Midbrain (tissue), 1 donor: ENCODE measurements at regions not wholly inside any gene's neighbourhood (a gene's known extent, or its start where the extent isn't known, plus 50 kb on each side); places are given as distances from the start of the nearest gene placed in this dataset.
"Not testable (repeated sequence)": the region's sequence is repeated elsewhere in the genome, so short reads cannot be mapped to it uniquely, and the experiment has no call there.

ENCODE experiments used
- DNase-seq: peaks from one replicate; lab custom pipeline; 2025; lab: John Stamatoyannopoulos, UW

DNA sequence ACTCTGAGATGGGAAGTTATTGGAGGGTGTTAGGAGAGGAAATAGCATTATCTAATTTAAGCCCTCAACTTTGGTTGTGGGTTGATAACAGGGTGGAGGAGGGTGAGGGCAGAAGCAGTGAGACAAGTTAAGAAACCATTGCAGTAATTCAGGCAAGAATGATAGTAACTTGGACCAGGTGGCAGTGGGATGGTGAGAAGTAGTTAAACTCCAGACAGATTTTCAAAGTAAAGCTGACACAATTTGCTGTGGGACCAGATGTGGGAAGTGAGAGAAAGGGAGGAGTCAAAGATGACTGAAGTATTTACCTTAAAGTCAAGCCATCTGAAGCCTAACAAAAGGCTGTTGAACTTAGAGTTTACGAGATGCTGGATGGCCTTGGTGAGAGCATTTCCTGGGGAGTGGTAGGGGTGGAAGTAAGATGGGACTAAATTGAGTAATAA is 163.2 kb upstream of the KLF7 start:
- DNase-seq: no peak

DNA sequence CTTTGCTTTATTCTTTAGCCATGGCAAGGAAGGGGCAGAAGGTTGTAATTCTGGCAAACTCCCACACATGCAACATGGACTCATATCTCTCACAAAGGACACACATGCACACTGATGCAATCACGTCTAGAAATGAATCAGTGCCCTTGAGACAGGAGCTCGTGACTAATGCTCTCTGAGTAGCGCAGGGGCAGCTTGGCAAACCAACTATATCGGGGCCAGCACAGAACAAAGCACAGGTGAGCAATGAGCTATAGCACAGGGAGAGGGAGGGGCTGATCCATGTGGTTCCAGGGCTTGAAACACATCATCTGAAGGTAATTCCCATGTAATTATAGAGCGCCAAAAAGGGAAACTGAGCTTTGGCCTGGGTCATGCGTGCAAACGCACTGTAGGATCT is 165.2 kb upstream of the KLF7 start:
- no peak for DNase-seq

GRCh38 chr2:207331674-207332073 is 165.9 kb upstream of the KLF7 start:
- DNase-seq: no peak

GRCh38 chr2:207332480-207333212 is 166.9 kb upstream of the KLF7 start:
- no peak for DNase-seq

DNA sequence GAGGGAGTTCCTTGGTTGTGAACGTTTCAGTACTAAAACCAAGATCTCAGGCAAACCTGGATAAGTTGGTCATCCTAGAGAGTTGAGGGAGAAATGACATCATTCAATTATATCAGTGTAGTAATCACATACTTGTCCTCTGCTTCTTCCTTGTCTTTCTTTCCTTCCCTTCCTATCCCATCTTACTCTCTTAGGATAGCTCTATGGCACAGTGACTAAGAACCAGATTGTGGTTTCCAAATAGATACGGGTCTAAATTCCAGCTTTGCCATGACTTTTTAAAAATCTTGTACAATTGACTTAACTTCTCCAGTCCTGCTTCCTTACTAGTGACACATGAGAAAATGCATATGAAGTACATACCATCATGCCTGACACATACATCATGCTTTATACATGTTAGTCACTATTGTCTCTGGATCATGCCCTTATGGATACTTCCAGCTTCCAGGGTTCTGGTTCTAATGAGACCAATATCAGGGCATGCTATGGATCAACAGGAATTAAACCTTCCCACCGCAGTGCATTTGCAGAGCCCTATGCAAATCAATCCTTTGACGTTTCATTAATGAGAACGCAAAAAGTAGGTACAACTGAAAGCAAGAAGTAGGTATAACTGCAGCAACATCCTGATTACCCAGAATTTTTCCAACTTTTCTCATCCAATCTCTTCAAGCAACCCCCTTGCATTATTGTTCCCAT is 168.0 kb upstream of the KLF7 start:
- no peak for DNase-seq

DNA sequence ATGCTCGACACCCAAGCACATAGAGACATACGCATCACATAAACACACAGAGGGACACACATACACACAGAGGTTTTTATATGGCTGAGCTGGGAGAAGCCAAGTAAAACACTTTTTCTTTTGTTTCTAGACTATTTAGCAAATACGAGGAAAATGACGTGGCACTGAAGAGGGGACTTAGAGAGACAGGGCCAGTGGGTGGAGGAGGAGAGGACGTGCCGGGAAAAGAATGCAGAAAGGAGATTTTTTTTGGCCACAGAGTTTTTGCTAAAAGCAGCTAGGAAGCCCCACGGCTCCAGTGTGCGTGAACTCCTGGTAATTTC is 168.5 kb upstream of the KLF7 start:
- DNase-seq: no peak

- DNase-seq: no peak
Observed at GRCh38 chr2:207334624-207335371, 169.1 kb upstream of the KLF7 start.

DNA sequence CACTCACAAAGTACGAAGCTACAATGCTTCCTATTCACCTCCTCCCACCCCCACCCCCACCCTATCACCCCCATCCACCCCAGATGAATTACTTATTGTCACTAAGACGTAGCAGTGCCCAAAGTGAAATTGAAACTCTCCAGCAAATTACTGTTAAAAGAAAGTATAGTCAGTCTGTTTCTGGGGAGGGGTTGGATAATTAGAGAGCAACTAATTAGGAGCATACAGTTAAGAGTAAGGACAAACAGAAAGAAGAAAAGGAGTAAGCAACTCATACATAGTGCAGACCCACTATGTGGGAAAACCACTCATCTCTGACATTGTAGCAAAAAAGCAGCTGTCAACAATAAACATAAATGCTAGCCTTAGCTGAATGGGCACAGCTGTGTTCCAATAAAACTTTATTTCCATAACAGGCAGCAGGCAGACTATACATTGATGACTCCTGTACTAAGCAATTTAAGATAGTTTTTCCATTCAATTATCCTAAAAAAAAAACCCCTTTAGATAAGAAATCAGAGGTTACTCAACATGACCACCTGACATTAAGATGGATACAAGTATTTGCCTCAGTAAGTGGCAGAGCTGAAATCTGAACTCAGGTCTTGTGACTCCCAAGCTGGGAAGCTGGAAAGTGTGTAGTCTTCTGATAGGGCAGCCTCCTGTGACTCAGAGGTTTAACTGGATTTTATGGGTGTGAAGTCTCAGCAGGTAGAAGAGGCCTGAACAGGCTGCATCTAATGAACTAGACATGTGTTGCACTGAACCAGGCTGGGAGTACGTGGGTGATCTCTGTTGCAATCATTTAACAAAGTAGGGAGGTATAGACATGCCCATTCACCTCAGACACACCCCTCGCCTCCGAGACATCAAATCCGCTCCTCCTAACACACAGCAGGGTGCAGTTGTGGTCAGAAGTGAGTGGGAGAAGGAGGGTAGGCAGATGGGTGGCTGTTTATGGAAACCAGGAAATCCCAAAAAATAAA is 171.8 kb upstream of the KLF7 start:
- DNase-seq: no peak

DNA sequence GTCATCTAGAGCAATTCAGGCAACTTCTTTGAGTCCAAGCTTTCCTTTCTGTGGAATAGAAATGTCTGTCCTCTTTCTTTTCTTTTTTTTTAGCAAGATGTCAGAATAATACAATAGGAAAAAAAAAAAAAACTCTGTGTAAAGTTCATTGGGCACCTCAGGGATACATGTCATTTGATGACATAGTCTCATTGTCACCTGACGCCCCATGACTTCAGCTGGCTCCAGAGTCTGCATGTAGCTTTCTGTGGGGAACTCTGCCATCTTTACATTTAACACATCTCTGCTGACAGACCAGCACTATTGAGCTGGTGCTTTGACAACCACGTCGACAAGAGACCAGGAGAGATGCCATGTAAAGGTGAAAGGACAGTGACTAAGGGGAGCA is 172.5 kb upstream of the KLF7 start:
- no peak for DNase-seq

DNA sequence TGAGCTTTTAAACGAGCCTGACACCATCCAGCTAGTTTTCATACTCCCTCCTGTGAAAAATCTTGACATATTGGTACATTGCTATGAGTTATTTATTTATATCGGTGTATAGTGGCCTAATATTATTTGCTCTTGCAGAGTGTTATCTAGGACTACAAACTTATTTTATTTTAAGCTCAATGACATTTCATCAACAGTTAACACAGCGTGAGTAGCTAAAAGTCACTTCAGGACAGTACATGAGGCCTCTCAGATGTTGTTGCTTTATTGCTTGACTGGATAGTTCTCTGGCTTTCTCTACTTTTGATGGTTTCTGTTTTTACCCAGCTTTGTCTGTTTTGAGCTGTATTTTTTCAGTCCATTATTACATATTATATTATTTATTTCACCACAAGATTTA is 172.9 kb upstream of the KLF7 start:
- DNase-seq: no peak

GRCh38 chr2:207341112-207341750 is 175.5 kb upstream of the KLF7 start:
- no peak for DNase-seq

DNA sequence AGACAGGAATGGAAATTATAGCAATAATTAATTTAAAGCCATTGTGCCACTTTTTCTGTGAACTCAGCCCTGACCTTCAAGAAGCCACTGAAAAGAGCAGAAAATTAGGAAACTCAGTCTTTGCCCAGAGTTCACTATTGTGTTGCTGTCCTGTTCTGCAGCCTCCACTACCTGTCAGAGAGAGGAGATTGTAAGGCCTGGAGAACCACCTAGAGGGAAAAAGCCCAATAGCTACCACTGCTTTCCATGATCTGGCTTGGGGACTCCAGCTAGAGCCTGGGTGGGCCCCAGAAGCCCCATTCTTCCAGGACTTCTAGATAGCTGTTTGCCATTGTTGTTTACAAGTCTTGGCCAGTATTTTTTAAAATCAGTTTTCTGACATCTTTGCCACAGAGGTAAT is 176.1 kb upstream of the KLF7 start:
- DNase-seq: no peak

DNA sequence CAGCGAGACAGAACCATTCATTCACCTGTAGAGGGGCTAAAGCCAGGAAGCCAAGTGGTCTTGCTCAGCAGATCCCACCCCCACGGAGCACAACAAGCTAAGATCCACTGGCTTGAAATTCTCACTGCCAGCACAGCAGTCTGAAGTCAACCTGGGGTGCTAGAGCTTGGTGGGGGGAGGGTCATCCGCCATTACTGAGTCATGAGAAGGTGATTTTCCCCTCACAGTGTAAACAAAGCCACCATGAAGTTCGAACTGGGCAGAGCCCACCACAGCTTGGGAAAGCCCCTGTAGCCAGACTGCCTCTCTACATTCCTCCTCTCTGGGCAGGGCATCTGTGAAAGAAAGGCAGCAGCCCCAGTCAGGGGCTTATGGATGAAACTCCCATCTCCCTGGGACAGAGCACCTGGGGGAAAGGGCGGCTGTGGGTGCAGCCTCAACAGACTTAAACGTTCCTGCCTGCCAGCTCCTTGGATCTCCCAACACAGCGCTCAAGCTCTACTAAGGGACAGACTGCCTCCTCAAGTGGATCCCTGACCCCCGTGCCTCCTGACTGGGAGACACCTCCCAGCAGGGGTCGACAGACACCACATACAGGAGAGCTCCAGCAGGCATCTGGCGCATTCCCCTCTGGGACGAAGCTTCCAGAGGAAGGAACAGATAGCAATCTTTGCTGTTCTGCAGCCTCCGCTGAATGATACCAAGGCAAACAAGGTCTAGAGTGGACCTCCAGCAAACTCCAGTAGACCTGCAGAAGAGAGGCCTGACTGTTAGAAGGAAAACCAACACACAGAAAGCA is 179.0 kb upstream of the KLF7 start:
- DNase-seq: not testable (repeated sequence)

DNA sequence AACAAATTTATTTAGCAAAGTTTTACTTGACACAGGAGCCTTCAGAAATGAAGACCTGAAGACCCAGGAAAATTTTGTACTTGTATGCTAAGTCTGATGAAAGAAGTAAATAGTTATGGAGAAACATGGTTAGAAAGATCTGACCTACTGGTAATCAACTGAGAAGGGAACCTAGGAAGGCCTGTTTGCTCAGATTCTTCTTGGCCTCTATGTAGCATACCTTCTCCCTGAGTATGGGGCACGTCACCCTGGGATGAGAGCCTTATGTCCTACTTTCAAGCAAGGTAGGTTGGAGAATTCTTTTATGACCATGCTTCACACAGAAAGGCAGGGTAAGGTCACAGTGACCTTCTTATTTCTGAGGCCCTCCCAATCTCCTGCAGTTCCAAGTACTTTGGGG is 178.6 kb upstream of the CREB1 start:
- no peak for DNase-seq

DNA sequence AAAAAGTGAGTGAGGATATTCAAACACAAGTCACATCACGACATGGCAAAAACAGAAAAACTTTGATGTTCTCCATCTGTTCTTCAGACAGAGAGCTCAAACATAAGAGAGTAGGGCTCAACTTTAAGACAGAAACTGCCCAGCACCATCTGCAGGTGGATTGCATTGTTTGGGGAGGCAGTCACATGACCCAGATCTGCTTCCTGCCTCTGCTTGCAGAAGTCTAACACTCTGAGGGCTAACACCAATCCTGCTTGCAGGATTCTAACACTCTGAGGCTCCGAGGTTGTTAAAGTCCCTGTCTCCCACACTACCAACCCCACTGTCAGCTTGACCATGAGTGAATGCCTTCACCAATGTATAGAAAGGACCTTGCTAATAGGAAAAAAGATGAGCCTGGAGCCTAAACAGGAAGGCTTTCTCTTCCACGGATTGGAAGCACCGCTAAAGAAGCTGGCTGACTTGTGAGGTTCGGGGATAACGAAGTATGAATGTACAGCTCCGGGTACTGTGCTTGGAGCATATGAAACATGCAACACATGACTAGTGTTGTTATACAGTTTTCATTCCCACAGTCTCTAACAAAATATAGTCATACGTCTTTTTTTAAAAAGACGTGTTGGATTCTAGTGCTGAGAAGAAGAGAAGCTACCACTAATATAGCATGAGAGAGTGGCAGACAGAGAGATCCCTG is 176.6 kb upstream of the CREB1 start:
- DNase-seq: peak; percentile 20

GRCh38 chr2:207353836-207354235 is 175.9 kb upstream of the CREB1 start:
- DNase-seq: no peak

GRCh38 chr2:207354462-207354861 is 175.3 kb upstream of the CREB1 start:
- DNase-seq: no peak

GRCh38 chr2:207356567-207356966 is 173.2 kb upstream of the CREB1 start:
- DNase-seq: no peak

DNA sequence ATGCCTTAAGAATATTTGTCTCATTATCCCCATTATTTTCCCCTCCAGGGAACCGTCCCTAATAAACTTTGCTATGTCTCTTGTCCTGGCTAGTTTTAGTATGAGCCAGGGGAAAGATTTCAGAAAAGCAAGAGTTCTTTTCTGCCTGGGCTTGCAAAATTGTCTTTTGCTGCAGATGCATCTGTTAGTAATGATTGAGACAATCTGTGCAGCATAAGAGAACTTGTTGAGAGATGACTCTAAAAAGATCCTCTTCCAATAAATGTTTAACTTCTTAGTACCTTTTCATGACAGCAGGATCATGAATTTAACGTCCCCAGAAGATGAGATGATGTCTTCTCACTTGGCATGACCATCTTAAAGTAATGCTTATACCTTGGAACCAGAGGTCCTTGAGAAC is 172.5 kb upstream of the CREB1 start:
- DNase-seq: no peak

GRCh38 chr2:207362716-207363115 is 167.0 kb upstream of the CREB1 start:
- no peak for DNase-seq
